Omental fat pad (tissue), 3 donors: ENCODE measurements at regions not wholly inside any gene's neighbourhood (a gene's known extent, or its start where the extent isn't known, plus 50 kb on each side); places are given as distances from the start of the nearest gene placed in this dataset.

ENCODE experiments used
- ATAC-seq: fragments of 150-250 bp; one replicate; pipeline ENCODE4 v1.9.1; 2016; ENCODE audit warnings: mild to moderate bottlenecking, moderate library complexity; ENCODE audit not compliant: low FRiP score
- DNase-seq: peaks from one replicate; pipeline ENCODE4 v3.0.0-alpha.2; 2019; ENCODE audit warnings: low spot score
- CTCF ChIP-seq, 3 donors: fragments of 450-650 bp; IDR thresholded peaks; one replicate each; pipeline ENCODE4 v1.5.1; 2016 to 2017; ENCODE audit warnings: antibody characterized with exemption in 3 of 3, mild to moderate bottlenecking in 3 of 3, moderate library complexity in 2 of 3

GRCh38 chr5:176185133-176185733 is 53.0 kb upstream of the SIMC1 start:
- ATAC-seq (no peak), DNase-seq (no peak)
- TF ChIP-seq CTCF (IDR thresholded peaks at IDR 0.05) = no peak

- no peak for TF ChIP-seq CTCF (IDR thresholded peaks at IDR 0.05)
- DNase-seq (no peak), ATAC-seq (no peak)
Observed at GRCh38 chr5:176186107-176186506, 52.1 kb upstream of the SIMC1 start.

GRCh38 chr5:176187276-176188062 is 50.8 kb upstream of the SIMC1 start:
- DNase-seq (no peak), ATAC-seq (no peak)
- no peak for TF ChIP-seq CTCF (IDR thresholded peaks at IDR 0.05)

GRCh38 chr5:176188085-176188484 is 50.1 kb upstream of the SIMC1 start:
- no peak for TF ChIP-seq CTCF (IDR thresholded peaks at IDR 0.05)
- DNase-seq = no peak

More at GRCh38 chr5:176188085-176188484, 50.1 kb upstream of the SIMC1 start:
- ATAC-seq = no peak
